ENCODE measurements at regions not wholly inside any gene's neighbourhood (a gene's known extent, or its start where the extent isn't known, plus 50 kb on each side); places are given as distances from the start of the nearest gene placed in this dataset.
"Not testable (repeated sequence)": the region's sequence is repeated elsewhere in the genome, so short reads cannot be mapped to it uniquely, and the experiment has no call there.

DNA sequence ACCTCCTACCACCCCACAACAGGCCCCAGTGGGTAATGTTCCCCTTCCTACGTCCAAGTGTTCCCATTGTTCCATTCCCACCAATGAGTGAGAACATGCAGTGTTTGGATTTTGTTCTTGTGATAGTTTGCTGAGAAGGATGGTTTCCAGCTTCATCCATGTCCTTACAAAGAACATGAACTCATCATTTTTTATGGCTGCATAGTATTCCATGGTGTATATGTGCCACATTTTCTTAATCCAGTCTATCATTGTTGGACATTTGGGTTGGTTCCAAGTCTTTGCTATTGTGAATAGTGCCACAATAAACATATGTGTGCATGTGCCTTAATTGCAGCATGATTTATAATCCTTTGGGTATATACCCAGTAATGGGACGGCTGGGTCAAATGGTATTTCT, 81.6 kb downstream of the P2RY10 start:
- H3K4me1 ChIP-seq (ENCODE audit: control insufficient read depth, insufficient read depth, low read length, unreplicated experiment), result not testable (repeated sequence)

GRCh38 chrX:79035421-79035820, 90.2 kb downstream of the P2RY10 start:
- Histone ChIP-seq H3K79me2 (ENCODE audit: control insufficient read depth, insufficient read depth, low read length, unreplicated experiment) (no peaks in the 10 kb centered on the region), H2AFZ (ENCODE audit: low read length, unreplicated experiment) (no peak overlapping the region), H3K27me3 (ENCODE audit: insufficient read depth, low read length) (no peaks in the 10 kb centered on the region), H3K4me1 (ENCODE audit: control insufficient read depth, insufficient read depth, low read length, unreplicated experiment) (no peaks in the 10 kb centered on the region), H3K36me3 (ENCODE audit: insufficient read depth, low read length) (no peaks in the 10 kb centered on the region), H3K4me3 (ENCODE audit: low read depth, low read length) (no peak overlapping the region), H3K27ac (ENCODE audit: low read depth, low read length) (no peak overlapping the region)

More for the DNA sequence above, 81.6 kb downstream of the P2RY10 start:
- H3K27me3 ChIP-seq (ENCODE audit: insufficient read depth, low read length); H3K79me2 ChIP-seq (ENCODE audit: control insufficient read depth, insufficient read depth, low read length, unreplicated experiment); H3K4me3 ChIP-seq (ENCODE audit: low read depth, low read length); H3K36me3 ChIP-seq (ENCODE audit: insufficient read depth, low read length); H3K27ac ChIP-seq (ENCODE audit: low read depth, low read length); H2AFZ ChIP-seq (ENCODE audit: low read length, unreplicated experiment): not testable (repeated sequence)

DNA sequence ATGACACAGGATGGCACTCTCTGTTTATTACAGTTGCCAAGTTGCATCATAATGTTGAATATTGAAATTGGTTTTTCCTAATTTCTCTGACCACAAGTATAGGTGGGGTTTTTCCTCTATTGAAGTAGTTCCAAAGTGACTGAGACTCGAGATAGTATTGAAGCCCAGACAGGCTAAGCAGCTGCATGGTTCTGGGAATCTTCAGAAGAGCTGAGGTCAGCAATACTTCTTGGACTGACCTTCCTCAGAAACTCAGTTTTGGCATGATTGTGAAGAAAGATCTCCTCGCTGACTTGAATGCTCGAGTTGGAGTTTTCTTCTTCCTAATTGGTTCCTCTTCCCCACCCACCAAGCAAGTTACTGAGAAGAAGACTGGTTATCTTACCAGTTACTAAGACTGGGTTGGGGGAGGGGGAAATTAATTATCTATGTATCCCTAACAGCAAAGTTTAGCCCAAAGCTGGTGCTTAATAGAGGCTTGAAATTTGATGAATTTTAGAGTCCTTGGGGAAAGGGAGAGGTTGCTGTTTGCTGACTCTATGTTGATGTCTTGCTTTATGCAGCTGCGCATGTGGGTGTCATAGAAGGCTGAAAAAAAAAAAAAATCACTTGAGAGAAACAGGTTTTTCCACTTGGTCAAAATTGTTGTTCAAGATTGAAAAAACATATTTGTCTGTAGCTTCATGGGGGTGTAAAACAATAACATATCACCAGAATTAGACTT, 91.1 kb downstream of the P2RY10 start:
- H2AFZ ChIP-seq (ENCODE audit: low read length, unreplicated experiment), result no peak overlapping the region
- H3K4me3 ChIP-seq (ENCODE audit: low read depth, low read length), result no peak overlapping the region
- H3K27me3 ChIP-seq (ENCODE audit: insufficient read depth, low read length), result no peaks in the 10 kb centered on the region
- H3K36me3 ChIP-seq (ENCODE audit: insufficient read depth, low read length), result no peaks in the 10 kb centered on the region
- H3K4me1 ChIP-seq (ENCODE audit: control insufficient read depth, insufficient read depth, low read length, unreplicated experiment), result no peaks in the 10 kb centered on the region
- no peak overlapping the region for H3K27ac ChIP-seq (ENCODE audit: low read depth, low read length)
- H3K79me2 ChIP-seq (ENCODE audit: control insufficient read depth, insufficient read depth, low read length, unreplicated experiment), result no peaks in the 10 kb centered on the region

DNA sequence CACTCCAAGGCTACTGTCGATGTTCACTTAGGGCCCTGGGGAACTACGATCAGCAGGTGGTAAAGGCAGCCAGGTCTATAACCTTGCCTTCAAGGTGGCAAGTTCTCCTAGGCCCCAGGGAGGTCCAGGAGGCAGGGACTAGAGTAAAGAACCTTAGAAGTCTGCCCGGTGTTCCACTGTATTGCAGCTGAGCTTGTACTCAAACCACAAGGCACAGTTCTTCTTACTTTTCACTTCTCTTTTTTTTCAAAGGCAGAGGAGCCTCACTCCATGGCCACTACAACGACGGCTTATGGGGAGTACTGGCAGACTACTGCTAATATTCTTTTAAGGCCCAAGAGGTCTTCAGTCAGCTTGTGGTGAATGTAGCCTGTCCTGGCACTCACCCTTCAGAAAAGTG, 78.8 kb upstream of the GPR174 start:
- Histone ChIP-seq H3K36me3 (ENCODE audit: insufficient read depth, low read length) (no peaks in the 10 kb centered on the region), H3K79me2 (ENCODE audit: control insufficient read depth, insufficient read depth, low read length, unreplicated experiment) (no peaks in the 10 kb centered on the region), H3K27me3 (ENCODE audit: insufficient read depth, low read length) (no peaks in the 10 kb centered on the region), H2AFZ (ENCODE audit: low read length, unreplicated experiment) (no peak overlapping the region), H3K27ac (ENCODE audit: low read depth, low read length) (no peak overlapping the region), H3K4me1 (ENCODE audit: control insufficient read depth, insufficient read depth, low read length, unreplicated experiment) (peaks cover 8% of the 10 kb centered on the region), H3K4me3 (ENCODE audit: low read depth, low read length) (no peak overlapping the region)

- Histone ChIP-seq H2AFZ (ENCODE audit: low read length, unreplicated experiment) (no peak overlapping the region), H3K27ac (ENCODE audit: low read depth, low read length) (no peak overlapping the region), H3K4me1 (ENCODE audit: control insufficient read depth, insufficient read depth, low read length, unreplicated experiment) (peaks cover 7% of the 10 kb centered on the region)
Measured at GRCh38 chrX:79078114-79078513, 66.4 kb upstream of the GPR174 start.

DNA sequence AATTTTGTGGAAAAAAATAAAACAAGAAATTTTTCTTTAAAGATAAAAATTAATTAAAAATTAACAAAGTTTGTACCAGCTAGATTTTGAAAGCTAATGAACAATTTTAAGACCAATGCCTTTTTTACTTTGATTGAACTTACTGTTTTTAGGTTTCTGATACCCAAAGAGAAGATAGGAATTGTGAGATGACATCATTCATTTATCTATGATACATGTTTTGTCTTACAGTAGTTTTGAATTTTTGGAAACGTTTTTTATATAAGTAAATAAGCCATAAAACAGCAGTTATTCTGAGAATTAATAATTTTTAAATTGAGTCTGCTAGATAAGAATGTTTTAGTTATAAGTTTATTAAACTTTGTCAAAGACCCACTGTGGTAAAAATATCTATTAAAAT, 65.0 kb upstream of the GPR174 start:
- peaks cover 7% of the 10 kb centered on the region for H3K4me1 ChIP-seq (ENCODE audit: control insufficient read depth, insufficient read depth, low read length, unreplicated experiment)
- no peaks in the 10 kb centered on the region for H3K27me3 ChIP-seq (ENCODE audit: insufficient read depth, low read length)
- H3K79me2 ChIP-seq (ENCODE audit: control insufficient read depth, insufficient read depth, low read length, unreplicated experiment), result no peaks in the 10 kb centered on the region
- no peak overlapping the region for H3K4me3 ChIP-seq (ENCODE audit: low read depth, low read length)
- no peaks in the 10 kb centered on the region for H3K36me3 ChIP-seq (ENCODE audit: insufficient read depth, low read length)
- H3K27ac ChIP-seq (ENCODE audit: low read depth, low read length), result no peak overlapping the region
- H2AFZ ChIP-seq (ENCODE audit: low read length, unreplicated experiment), result no peak overlapping the region

More at GRCh38 chrX:79078114-79078513, 66.4 kb upstream of the GPR174 start:
- no peaks in the 10 kb centered on the region for H3K27me3 ChIP-seq (ENCODE audit: insufficient read depth, low read length)
- H3K79me2 ChIP-seq (ENCODE audit: control insufficient read depth, insufficient read depth, low read length, unreplicated experiment), result no peaks in the 10 kb centered on the region
- no peak overlapping the region for H3K4me3 ChIP-seq (ENCODE audit: low read depth, low read length)
- H3K36me3 ChIP-seq (ENCODE audit: insufficient read depth, low read length), result no peaks in the 10 kb centered on the region

DNA sequence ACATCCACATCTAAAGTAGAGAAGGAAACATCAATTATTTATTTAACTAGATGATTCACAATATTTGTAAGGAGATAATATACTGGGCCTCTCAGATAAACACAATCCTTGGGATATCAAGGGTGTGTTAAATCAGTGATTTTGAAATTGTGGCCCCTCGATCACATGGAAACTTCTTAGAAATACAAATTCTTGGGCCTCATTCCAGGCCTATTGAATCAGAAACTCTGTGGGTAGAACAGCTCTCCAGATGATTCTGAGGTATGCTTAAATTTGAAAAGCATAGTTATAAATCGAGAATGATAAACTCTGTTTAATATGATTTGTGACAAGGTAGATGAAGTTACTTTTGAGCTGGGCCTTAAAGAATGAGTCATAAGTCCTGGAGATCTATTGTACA, 64.3 kb upstream of the GPR174 start:
- peak overlapping the region; percentile 89 for H2AFZ ChIP-seq (ENCODE audit: low read length, unreplicated experiment)

GRCh38 chrX:79081895-79082512, 62.5 kb upstream of the GPR174 start:
- Histone ChIP-seq H3K27ac (ENCODE audit: low read depth, low read length) (no peak overlapping the region), H3K4me3 (ENCODE audit: low read depth, low read length) (peak overlapping the region; percentile 49; the same call in 1 of the 2 replicates), H3K27me3 (ENCODE audit: insufficient read depth, low read length) (no peaks in the 10 kb centered on the region), H2AFZ (ENCODE audit: low read length, unreplicated experiment) (peak overlapping the region; percentile 68), H3K79me2 (ENCODE audit: control insufficient read depth, insufficient read depth, low read length, unreplicated experiment) (no peaks in the 10 kb centered on the region), H3K36me3 (ENCODE audit: insufficient read depth, low read length) (no peaks in the 10 kb centered on the region), H3K4me1 (ENCODE audit: control insufficient read depth, insufficient read depth, low read length, unreplicated experiment) (peaks cover 7% of the 10 kb centered on the region)

More for the DNA sequence above, 64.3 kb upstream of the GPR174 start:
- Histone ChIP-seq H3K79me2 (ENCODE audit: control insufficient read depth, insufficient read depth, low read length, unreplicated experiment) (no peaks in the 10 kb centered on the region), H3K36me3 (ENCODE audit: insufficient read depth, low read length) (no peaks in the 10 kb centered on the region), H3K27ac (ENCODE audit: low read depth, low read length) (no peak overlapping the region), H3K4me1 (ENCODE audit: control insufficient read depth, insufficient read depth, low read length, unreplicated experiment) (peaks cover 7% of the 10 kb centered on the region), H3K27me3 (ENCODE audit: insufficient read depth, low read length) (no peaks in the 10 kb centered on the region), H3K4me3 (ENCODE audit: low read depth, low read length) (no peak overlapping the region)

- no peaks in the 10 kb centered on the region for H3K27me3 ChIP-seq (ENCODE audit: insufficient read depth, low read length)
- no peak overlapping the region for H3K4me3 ChIP-seq (ENCODE audit: low read depth, low read length)
- H3K4me1 ChIP-seq (ENCODE audit: control insufficient read depth, insufficient read depth, low read length, unreplicated experiment), result peaks cover 7% of the 10 kb centered on the region
- no peak overlapping the region for H2AFZ ChIP-seq (ENCODE audit: low read length, unreplicated experiment)
- no peaks in the 10 kb centered on the region for H3K36me3 ChIP-seq (ENCODE audit: insufficient read depth, low read length)
- no peak overlapping the region for H3K27ac ChIP-seq (ENCODE audit: low read depth, low read length)
- no peaks in the 10 kb centered on the region for H3K79me2 ChIP-seq (ENCODE audit: control insufficient read depth, insufficient read depth, low read length, unreplicated experiment)
Measured at GRCh38 chrX:79082899-79083298, 61.6 kb upstream of the GPR174 start.

DNA sequence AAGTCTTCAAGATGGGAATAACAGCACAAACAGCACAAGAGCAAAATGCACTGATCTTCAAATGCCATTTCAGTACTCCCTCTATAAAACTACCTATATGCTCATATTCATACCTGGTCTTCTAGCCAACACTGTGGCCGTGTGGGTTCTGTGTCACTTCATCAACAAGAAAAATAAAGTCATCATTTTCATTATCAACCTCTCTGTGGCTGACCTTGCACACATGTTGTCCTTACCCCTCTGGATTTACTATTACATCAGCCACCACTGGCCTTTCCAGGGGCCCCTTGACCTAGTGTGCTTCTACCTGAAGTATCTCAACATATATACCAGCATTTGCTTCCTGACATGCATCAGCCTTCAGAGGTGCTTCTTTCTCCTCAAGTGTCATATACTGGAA, 59.6 kb upstream of the GPR174 start:
- no peak overlapping the region for H2AFZ ChIP-seq (ENCODE audit: low read length, unreplicated experiment)
- no peaks in the 10 kb centered on the region for H3K79me2 ChIP-seq (ENCODE audit: control insufficient read depth, insufficient read depth, low read length, unreplicated experiment)
- peaks cover 7% of the 10 kb centered on the region for H3K4me1 ChIP-seq (ENCODE audit: control insufficient read depth, insufficient read depth, low read length, unreplicated experiment)
- no peaks in the 10 kb centered on the region for H3K36me3 ChIP-seq (ENCODE audit: insufficient read depth, low read length)
- H3K27me3 ChIP-seq (ENCODE audit: insufficient read depth, low read length), result no peaks in the 10 kb centered on the region
- H3K4me3 ChIP-seq (ENCODE audit: low read depth, low read length), result no peak overlapping the region
- H3K27ac ChIP-seq (ENCODE audit: low read depth, low read length), result no peak overlapping the region
